MM.1S (cell line): ENCODE measurements at regions not wholly inside any gene's neighbourhood (a gene's known extent, or its start where the extent isn't known, plus 50 kb on each side); places are given as distances from the start of the nearest gene placed in this dataset.

Experiments used
- CTCF ChIP-seq: fragments of 300-600 bp; sonication (generic); IDR thresholded peaks from 2 replicates; pipeline ENCODE4 v1.5.1; 2016; ENCODE audit warnings: antibody characterized with exemption, low read length, mixed read lengths
- EZH2 ChIP-seq: fragments of 300-600 bp; sonication (generic); optimal IDR thresholded peaks from 2 replicates; pipeline ENCODE3; 2017; ENCODE audit warnings: low read depth, mild to moderate bottlenecking, antibody characterized with exemption, low read length, mixed read lengths
- EZH2phosphoT487 ChIP-seq: fragments of 300-600 bp; sonication (generic); IDR thresholded peaks from 2 replicates; pipeline ENCODE4 v1.6.1; 2018; ENCODE audit warnings: antibody characterized with exemption, low read length

DNA sequence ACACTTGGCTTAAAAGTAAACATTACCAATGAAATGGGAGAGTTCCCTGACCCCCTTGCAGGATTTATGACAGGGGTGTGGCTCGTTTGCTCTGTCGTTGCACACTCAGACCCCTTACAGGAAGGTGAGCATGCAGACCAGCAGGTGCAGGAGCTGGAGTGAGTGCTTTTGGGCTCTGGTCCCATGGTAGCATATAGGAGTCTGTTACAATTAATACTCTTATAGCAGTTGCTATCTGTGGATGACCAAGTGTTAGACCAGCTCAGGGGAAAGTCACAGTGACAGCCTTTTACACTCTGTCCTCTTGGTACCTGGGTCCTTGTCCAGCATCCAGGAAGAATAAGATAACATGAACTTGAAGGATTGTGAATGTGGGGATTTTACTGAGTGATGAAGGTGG lies 1177.5 kb downstream of the NSUN3 start:
- TF ChIP-seq EZH2: no peak
- no peak for TF ChIP-seq CTCF
- no peak for TF ChIP-seq EZH2phosphoT487
